GM21619 (cell line): ENCODE measurements at regions not wholly inside any gene's neighbourhood (a gene's known extent, or its start where the extent isn't known, plus 50 kb on each side); places are given as distances from the start of the nearest gene placed in this dataset.

ENCODE experiments used
- ATAC-seq: cut with Tn5 transposase; IDR thresholded peaks from one replicate; pipeline ENCODE4 v1.9.1; 2021; ENCODE audit not compliant: unreplicated experiment

DNA sequence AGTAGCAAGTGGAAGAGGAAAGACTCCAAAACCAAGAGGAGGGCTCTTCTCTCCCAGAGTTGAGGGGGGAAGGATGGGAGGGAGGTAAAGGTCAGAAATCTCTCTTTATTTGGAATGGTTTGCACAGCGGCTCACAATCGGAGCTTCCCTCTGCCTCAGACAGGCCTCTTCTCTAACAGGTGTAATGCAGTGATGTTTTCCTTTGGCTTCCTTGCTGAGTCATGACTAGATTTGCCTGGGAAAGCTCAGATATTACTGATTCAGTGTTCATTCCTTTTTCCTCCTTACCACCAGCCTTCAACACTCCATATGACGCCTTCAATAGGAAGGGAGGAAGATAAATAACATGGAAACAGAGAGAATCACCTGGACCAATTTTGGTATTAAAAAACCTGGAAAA lies 136.6 kb downstream of the RNF152 start:
- ATAC-seq, result no peak

DNA sequence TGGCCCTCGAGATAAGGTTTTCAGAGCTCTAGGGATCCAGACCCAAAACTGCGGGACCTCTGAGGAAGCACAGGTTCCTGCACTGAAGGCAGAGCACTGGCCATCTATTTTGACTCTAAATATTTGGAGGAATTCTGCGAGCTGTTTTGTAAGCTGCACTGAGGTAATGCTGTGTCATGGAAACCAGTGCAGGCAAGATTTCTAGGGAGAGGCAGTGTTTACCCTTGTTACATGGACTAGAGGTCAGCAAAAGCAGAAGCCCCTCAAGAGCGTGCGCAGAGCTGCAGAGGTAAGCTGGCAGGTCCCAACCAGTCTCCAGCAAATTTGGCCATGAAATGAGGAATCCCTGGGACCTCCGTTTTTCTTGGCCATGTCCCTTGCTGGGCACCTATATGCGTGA lies 137.3 kb downstream of the RNF152 start:
- no peak for ATAC-seq

DNA sequence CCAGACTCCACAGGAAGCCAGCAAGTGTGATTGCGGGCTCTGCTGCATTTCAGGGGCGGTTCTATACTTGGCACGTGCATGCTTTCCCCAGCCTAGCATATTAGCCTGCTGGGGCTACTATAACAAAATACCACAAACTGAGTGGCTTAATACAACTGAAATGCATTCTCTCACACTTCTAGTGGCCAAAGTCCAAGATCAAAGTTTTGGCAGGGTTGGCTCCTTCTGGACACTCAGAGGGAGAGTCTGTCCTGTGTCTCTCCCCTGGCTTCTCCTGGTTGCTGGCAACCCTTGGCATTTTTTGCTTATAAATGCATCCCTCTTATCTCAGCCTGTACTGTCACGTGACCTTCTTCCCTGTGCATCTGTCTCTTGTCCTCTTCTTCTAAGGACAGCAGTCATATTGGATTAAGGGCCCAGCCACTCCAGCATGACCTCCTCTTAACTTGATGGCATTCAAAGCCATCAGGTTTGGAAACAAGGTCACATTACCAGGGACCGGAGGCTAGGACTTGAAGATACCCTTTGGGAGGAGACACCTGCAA lies 138.7 kb downstream of the RNF152 start:
- ATAC-seq, result no peak

DNA sequence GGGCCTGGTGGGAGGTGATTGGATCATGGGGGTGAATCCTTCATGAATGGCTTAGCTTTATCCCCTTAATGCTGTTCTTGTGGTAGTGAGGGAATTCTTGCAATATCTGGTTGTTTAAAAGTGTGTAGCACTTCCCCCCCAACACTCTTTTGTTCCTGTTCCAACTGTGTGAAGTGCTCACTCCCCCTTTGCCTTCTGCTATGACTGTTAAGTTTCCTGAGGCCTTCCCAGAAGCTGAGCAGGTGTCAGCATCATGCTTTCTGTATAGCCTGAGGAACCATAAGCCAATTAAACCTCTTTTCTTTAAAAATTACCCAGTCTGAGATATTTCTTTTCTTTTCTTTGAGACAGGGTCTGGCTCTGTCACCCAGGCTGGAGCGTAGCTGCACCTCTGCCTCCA lies 139.4 kb downstream of the RNF152 start:
- ATAC-seq, result no peak

DNA sequence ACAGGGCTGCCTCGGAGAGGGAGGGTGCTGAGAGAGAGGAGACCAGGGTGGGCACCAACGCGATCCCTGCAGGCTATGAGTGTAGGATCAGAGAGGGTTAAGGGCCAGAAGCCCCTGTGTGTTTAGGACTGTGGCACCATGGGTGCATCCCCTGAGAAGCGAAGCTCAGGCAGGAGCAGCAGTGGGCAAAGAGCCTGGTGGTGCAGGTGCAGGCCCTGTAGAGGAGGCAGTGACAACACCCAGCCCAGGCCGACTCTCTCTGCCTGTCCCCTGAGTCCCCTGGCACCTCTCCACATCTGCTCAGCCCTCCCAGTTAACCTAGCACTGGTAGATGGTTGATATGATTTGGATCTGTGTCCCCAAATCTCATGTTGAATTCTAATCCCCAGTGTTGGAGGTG lies 139.8 kb downstream of the RNF152 start:
- no peak for ATAC-seq

DNA sequence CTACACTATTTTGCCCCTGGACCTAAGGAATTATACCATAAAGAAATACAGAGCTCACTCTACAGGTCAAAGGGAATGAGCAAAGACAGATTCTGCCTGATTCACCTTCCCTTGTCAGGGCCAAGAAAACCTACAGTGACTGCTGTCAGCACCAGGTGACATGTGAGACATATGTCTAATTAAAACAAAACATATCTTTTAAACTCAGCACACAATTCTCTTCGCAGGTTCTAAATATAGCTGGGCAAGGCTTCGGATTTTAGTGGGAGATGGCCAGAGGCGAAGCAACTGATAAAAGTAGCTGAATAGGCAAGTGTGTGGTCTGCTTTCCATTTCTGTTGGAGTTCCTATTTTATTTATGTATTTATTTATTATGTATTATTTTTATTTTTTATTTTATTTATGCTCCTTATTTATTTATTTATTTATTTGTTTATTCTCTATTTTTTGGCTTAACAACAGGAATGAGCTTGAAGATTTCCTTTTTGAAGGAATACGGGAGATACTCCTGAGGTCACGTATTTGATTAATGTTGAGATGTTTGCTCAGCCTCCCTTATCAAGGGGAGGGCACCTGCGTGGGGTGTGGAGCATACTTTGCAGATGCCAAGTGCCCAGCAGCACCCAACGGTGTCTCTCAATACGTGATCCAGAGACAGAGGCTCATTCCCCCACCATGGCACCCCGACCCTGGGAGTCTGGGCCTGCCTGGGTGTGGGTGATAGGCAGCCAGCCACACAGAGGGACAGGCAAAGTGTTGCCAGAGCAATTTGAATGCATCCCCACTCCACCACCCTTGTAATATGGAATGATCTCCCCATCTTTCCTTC lies 141.8 kb downstream of the RNF152 start:
- ATAC-seq, result no peak

DNA sequence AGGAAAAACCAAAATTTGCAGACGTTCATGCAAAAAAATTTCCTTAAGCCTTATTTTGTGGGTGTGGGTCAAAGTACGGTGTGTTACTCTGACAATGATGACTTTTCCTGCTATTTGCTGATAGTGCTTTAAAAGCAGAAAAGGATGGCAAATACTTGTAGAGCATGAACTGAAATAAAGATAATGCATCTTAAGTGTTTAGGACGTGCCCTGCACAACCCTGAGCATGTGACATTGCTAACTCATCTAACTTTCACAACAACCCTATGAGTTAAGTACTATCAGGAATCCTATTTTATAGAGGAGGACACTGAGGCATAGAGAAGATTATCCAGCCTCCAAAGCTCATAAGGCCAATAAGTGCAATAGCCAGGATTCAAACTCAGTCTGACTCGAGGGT lies 143.3 kb downstream of the RNF152 start:
- no peak for ATAC-seq

DNA sequence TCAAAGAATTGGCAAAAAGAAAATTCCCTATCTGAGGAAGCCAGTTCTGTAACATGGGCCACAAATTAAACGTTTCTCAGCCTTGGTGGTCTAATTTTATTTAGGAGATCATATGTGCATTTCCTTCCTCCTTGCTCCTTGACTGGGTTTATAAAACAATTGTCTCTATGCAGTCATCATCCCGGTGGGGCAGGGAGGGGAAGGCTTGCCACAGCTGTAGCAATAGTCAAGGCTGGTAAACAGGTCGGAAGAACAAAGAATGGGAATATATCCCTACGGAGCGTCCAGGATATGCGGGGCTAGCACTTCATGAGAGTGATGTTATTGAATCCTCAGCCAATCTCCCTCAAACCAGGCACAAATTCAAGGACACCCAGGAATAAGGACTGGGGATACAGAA lies 143.8 kb downstream of the RNF152 start:
- no peak for ATAC-seq

DNA sequence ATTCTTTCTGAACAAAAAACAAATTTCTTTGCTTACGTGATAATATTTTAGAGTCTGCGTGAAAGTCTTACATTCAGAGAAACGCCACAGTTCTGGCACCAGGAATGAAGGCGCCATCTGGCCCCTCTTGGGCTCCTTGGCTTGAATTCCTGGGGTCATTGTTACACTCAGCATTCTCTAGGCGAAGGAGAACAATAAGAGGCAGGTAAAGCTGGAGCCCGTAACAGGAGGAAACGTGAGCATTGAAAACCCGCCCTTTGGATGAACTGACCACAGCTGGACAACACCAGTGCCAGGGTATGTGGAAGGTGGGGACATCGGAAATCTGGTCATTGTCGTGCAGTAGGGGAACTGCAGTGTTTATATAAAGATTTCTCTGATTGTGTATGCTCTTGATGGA lies 144.8 kb downstream of the RNF152 start:
- ATAC-seq, result no peak

DNA sequence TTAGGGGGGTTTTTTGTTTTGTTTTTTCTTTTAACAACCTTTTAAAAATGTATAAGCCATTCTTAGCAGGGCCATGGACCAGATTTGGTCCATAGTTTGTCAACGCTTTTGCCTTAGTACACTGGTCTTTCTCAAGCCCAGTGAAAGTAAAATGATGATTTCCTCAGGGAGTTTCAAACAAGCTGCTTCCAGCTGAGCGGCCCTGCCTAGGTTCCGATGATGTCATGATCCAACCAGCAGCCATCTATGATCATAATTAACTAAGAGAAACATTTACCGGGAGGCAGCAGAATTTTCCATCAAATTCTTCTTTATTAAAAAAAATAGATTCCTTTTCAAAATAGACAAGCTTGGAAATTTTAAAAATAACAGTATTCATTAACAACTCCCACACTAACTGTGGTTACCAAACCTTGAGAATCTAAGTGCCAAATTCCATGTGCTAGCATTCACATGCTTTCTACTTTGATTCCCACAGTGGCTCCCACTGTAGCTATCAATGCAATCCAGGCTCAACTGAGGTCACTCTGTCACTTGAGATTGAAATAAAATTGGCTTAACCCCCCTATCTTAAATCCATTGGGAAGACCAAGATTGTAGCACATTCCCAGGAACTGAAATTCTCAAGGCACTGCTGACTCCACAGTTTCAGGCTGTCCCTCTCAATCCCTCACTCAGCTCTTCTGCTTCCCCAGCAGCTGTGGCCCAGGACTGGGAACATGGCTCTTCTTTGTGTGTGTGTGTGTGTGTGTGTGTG lies 148.9 kb downstream of the RNF152 start:
- no peak for ATAC-seq

DNA sequence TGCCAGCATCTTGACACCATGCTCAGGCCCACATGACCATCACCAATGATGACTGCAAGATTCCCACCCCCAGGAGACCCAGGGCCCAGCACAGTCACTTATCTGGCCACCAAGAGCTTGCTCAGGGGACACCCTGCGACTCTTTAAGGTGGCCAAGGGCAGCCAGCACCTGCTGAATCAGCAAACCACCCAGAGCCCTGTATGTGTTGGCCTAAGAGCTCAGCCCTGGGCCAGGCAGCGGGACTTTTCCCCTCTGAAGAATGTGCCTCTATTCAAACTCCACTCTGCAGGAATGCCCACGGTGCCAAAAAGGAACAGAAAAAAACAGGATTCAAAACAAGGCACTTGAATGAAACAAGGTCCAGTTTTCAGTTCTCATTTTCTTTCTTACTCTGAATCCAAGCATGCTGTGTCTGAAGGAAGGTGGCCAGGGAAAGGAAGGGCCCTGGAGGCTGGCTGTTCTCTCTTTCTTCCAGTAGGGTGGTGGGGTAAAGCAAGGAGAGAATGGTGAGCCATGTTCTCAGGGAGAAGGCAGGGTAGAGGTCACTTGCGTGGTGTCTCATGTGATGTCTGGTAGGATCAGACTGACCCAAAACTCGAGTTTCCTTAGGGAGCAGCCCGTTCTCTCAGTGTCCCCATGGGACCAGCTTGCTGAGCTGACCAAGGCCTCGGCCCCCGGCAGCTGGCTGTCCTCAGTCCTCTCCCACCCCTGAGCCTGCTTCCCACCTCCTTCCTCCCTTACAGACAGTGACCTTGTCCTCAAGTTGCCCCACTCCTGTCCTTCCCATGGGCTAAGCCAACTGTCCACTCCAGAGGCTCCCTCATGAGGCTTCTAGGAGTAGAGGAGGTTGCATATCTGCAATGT lies 150.0 kb downstream of the RNF152 start:
- no peak for ATAC-seq

DNA sequence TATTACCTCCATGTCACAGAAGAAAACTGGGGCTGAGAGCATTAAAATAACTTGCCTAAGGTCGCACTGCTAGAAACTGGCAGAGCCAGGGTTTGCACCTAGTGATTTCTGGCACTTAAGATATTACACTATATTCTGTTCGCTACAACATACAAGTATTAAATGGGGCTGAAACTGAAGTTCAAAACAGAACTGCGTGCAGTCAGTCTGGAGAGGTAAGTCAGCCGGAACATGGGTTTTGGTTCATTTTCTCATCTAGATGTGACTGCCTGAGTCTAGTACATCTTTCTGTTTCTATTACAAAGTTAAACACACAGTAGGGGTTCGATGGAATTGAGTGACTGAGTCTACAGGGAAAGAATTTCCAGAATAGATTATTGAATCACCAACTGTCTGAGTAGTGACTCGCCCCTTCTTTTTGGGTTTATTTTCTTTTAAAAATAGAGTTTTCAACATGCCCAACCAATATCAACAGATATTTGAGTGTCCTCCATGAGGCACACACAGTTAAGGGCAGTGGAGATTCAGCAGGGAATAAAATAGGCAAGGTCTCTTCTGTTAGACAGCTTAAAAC lies 150.8 kb downstream of the RNF152 start:
- no peak for ATAC-seq

DNA sequence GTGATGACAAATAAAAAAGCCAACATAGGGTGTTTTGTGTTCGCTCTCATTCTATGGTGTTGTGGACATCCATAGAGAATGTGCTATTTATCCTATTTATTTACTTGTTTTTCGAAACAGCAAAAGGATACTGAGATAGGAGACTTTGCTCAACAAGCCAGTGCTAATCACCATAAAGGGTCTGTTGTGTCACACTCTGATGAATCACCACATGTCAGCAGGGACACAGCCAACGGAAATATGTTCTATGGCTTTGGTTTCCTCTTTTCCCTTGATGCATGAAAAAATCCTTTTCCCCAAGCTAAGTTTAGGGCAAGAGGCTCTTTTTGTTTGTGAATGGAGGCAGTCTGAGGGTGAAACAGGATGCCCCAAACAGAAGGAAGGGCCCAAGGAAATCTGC lies 154.3 kb downstream of the RNF152 start:
- ATAC-seq, result no peak

DNA sequence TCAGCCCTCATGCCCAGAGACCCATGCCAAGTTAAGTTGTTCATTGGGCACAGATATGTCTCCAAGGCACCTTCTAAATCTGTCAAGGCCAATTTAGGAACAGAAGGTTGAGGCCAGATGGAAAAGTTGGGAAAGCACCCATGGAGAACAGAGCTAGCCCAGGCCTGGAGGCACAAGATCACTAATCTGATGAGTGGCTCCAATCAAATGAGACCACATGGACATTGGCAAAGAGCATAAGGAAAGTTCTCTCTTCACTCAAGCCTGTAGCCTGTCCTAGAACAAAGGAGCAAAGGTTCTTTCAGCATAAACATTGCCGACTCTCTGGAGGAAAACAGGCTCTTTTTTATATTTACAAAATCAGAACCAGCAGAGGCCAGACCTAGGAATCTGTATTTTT lies 154.8 kb downstream of the RNF152 start:
- ATAC-seq, result no peak

DNA sequence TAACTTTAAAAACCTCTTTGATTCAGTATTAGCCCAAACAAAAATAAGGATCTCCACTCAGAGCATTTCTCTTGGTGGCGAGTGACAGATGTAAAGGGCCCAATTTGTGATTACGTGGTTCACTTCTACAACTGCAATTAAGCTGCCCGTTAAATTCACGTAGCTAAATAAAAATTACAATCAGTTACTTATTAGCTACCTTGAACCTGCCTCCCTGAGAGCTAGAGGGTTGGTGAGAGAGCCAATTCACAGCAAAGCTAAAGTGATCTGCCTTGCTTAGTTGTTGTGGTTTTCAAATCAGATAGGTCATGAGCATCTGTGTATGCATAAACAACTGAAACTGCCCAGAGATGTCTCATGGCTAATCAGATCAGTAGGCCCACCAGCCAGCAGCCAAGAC lies 156.7 kb downstream of the RNF152 start:
- no peak for ATAC-seq

DNA sequence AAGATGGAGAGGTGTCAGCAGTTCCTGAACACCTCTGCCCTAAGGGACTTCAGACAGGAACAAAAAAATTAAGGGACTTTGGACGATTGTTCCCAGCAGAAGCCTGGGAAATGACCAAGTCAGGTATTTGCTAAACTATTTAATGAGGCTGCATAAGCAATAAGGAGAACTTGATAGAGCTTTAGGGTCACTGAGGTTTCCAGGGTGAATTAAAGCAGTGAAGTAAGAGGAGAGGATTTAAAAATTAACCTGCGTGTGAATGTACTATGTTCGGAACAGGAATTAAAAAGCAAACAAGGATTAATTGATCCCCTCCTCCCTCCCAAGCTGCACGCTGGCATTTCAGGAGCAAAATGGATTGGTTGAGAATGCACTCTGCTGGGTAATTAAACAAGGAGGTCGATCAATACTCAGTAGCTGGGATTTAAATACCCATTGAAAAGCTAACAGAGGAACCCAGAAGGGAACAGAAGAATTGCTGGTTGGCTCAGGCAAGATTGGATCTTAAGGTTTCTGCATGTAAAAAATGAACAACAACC lies 157.2 kb downstream of the RNF152 start:
- no peak for ATAC-seq

DNA sequence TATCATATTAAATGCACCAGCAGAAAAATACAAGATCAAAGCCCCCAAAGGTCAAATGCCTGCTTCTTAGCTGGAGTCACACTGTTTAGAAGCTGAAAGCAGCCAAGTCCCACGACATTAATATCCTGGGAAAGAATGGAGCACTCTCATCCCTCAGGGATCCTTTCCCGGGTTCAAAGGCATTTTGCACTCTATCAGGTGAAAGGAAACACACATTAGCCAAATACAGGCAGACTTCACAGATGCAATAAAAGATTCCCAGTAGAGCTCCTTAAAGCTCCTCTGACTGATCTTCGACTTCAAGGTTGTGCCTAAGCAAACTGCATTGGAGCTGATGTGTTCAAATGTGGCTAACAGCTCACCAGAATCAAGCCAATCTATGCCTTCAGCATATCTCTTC lies 158.4 kb downstream of the RNF152 start:
- no peak for ATAC-seq

DNA sequence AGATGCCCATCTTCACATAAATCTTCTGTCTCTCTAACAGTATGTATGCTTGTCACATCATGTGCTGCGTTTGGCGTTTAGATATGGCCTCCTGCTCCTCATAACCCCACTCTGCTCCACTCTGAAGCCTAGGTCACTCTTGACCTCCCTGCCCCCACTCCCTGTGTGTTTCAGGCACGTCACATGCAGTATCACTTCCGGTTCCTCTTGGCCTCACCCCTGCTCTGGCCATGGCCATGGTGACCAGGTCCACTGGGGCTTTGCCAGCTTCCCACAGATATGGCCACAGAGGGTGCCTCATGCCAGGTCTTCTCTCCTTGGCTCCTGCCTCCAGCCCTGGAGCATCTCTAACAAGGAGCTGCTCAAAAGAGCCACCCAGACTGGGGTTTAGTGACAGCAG lies 160.0 kb downstream of the RNF152 start:
- ATAC-seq, result no peak

DNA sequence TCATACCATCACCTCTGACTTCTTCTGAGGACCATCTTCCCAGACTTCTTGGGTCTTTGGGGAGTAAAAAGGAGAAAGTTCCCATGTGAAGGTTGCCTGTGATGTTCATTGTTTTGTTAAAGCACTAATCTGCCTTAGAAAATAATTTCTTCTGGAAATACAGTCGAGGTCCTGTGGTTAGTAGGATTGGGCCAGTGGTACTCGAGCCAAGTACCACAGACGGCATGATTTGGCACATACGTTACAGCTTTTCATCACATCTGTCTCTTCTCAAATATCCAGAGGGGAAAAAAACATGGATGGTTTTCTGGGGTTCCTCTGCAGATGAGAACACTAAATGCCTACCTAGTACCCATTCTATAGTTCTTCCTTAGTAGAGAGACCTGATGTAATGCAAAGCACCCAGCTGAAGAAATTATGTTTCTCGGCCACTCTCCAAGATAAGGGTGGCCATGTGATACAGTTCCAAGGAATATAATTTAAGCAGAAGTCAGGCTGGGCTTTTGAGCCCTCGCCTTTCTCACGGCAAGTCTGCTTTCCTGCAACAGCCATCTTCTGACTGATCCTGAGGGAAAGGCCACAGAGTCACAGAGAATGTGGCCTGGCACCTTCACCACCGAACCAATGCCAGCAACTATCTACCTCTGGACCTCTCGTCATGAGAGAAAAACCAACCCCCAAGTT lies 161.0 kb downstream of the RNF152 start:
- ATAC-seq, result no peak

DNA sequence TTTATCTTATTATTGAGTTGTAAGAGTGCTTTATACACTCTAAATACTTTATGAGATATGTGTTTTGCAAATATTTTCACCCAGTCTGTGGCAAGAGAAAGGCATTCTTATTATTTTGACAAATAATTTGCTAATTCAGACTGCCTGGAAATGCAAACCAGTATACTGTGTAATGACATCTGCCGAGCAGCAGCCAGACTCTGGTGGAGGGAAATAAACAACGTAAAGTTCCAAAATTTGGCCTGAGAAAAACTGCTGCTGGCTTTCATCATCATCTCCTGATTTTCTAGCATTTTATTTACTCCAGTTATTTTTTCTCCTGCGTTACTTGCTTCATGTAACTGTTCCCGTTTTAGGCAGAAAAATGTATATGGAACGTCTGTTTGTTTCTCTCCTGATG lies 161.6 kb downstream of the RNF152 start:
- no peak for ATAC-seq
